ENCODE measurements at regions not wholly inside any gene's neighbourhood (a gene's known extent, or its start where the extent isn't known, plus 50 kb on each side); places are given as distances from the start of the nearest gene placed in this dataset.

DNA sequence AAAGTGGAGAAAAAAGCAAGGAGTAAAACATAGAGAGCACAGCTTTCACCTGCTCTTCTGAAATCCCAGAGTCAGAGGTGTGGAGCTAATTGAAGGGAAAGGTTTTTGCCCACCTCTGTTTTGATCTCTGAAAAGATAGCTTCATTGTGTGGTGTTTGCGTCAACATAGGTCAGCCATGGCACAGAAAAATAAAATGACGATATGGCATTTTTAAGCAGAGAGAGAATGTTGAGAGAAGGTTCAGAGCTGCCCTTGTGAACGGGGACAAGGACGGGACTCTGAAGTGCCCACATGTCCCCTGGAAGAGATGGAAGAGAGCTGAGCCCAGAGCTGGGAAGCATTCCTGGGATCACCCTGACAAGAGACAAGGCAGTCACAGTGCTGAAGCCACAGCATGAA, 249.4 kb upstream of the PLSCR5 start:
- no peak overlapping the region for H3K4me2 ChIP-seq (ENCODE audit: insufficient read depth, low read length)
- no peak overlapping the region for H3K27ac ChIP-seq (ENCODE audit: low read length)
- 0 out of 2 replicates have a peak overlapping the region, but pooled peaks have one; percentile 7 for H2AFZ ChIP-seq (ENCODE audit: low read depth, low read length)
- TF ChIP-seq, protein P1, sequence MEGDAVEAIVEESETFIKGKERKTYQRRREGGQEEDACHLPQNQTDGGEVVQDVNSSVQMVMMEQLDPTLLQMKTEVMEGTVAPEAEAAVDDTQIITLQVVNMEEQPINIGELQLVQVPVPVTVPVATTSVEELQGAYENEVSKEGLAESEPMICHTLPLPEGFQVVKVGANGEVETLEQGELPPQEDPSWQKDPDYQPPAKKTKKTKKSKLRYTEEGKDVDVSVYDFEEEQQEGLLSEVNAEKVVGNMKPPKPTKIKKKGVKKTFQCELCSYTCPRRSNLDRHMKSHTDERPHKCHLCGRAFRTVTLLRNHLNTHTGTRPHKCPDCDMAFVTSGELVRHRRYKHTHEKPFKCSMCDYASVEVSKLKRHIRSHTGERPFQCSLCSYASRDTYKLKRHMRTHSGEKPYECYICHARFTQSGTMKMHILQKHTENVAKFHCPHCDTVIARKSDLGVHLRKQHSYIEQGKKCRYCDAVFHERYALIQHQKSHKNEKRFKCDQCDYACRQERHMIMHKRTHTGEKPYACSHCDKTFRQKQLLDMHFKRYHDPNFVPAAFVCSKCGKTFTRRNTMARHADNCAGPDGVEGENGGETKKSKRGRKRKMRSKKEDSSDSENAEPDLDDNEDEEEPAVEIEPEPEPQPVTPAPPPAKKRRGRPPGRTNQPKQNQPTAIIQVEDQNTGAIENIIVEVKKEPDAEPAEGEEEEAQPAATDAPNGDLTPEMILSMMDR (IDR thresholded peaks at IDR 0.05; ENCODE audit: borderline replicate concordance, extremely low read depth, low read length, poor library complexity, severe bottlenecking): no peak
- TF ChIP-seq EZH2 (IDR thresholded peaks at IDR 0.05; ENCODE audit: borderline replicate concordance, low read depth, low read length, severe bottlenecking): no peak
- H3K9ac ChIP-seq (ENCODE audit: low read depth, low read length): no peak overlapping the region
- H3K4me1 ChIP-seq (ENCODE audit: insufficient read depth, low read length): no peaks in the 10 kb centered on the region
- no peaks in the 10 kb centered on the region for H3K36me3 ChIP-seq (ENCODE audit: insufficient read depth, low read length)
- no peak overlapping the region for H3K4me3 ChIP-seq (ENCODE audit: low read depth in 1 of 2, low read length in 2 of 2)
- H4K20me1 ChIP-seq (ENCODE audit: insufficient read depth, low read length): no peaks in the 10 kb centered on the region
- ATAC-seq (ENCODE audit: insufficient read depth, low read depth) (no peak), DNase-seq (no peak)
- H3K9me3 ChIP-seq (ENCODE audit: insufficient read depth, low read length, severe bottlenecking): no peaks in the 10 kb centered on the region
- H3K27me3 ChIP-seq (ENCODE audit: insufficient read depth, low read length, poor library complexity): no peaks in the 10 kb centered on the region
- no peaks in the 10 kb centered on the region for H3K79me2 ChIP-seq (ENCODE audit: insufficient read depth, low read length)

DNA sequence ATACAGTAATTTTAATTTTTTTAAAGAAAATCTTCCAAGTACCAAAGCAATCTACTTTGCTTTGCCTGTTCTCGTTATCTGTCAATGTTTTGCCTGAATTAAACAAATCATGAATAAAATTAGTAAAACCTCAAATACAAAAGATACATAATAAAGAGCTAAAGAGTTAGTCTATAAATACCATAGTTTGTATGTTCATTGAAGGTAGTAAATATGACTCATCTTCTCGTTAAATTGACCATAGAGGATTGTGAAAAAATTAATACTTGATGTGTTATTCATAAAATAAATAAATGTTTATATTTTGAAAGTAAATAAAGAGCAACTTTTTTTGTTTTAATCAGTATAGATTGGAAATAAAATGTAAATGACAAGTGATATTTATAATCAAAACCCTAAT, 246.5 kb upstream of the PLSCR5 start:
- Histone ChIP-seq H3K4me1 (ENCODE audit: insufficient read depth, low read length) (no peaks in the 10 kb centered on the region), H3K9ac (ENCODE audit: low read depth, low read length) (no peak overlapping the region), H3K79me2 (ENCODE audit: insufficient read depth, low read length) (no peaks in the 10 kb centered on the region), H3K4me3 (ENCODE audit: low read depth in 1 of 2, low read length in 2 of 2) (no peak overlapping the region), H3K4me2 (ENCODE audit: insufficient read depth, low read length) (no peak overlapping the region), H4K20me1 (ENCODE audit: insufficient read depth, low read length) (no peaks in the 10 kb centered on the region), H3K27me3 (ENCODE audit: insufficient read depth, low read length, poor library complexity) (no peaks in the 10 kb centered on the region), H3K36me3 (ENCODE audit: insufficient read depth, low read length) (no peaks in the 10 kb centered on the region), H3K27ac (ENCODE audit: low read length) (no peak overlapping the region), H2AFZ (ENCODE audit: low read depth, low read length) (no peak overlapping the region), H3K9me3 (ENCODE audit: insufficient read depth, low read length, severe bottlenecking) (no peaks in the 10 kb centered on the region)
- no peak for TF ChIP-seq EZH2 (IDR thresholded peaks at IDR 0.05; ENCODE audit: borderline replicate concordance, low read depth, low read length, severe bottlenecking)
- TF ChIP-seq, protein P1 (IDR thresholded peaks at IDR 0.05; ENCODE audit: borderline replicate concordance, extremely low read depth, low read length, poor library complexity, severe bottlenecking): no peak
- ATAC-seq (ENCODE audit: insufficient read depth, low read depth): no peak
- DNase-seq: no peak

DNA sequence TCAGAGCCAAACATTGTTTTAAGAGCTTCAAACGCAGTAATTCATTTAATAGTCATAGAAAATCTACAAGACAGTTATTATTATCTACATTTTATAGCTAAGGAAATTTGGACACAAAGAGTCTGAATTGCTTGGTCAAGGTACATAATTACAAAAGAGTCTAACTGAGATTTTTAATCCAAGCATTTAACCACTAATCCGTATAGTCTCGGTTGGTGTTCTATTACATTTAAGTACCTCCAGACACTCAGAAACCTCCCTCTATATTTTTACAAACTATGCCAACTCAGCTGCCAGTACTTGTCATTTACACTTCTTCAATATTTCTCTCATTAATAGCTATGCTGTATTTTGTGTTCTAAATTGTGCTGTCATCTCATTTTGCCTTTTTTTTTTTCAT, 240.2 kb upstream of the PLSCR5 start:
- H3K4me2 ChIP-seq (ENCODE audit: insufficient read depth, low read length): no peak overlapping the region
- DNase-seq: no peak

More for the DNA sequence above, 240.2 kb upstream of the PLSCR5 start:
- no peak overlapping the region for H2AFZ ChIP-seq (ENCODE audit: low read depth, low read length)
- no peaks in the 10 kb centered on the region for H3K36me3 ChIP-seq (ENCODE audit: insufficient read depth, low read length)
- no peaks in the 10 kb centered on the region for H3K4me1 ChIP-seq (ENCODE audit: insufficient read depth, low read length)
- H3K79me2 ChIP-seq (ENCODE audit: insufficient read depth, low read length): no peaks in the 10 kb centered on the region
- no peak overlapping the region for H3K9ac ChIP-seq (ENCODE audit: low read depth, low read length)
- TF ChIP-seq, protein P1 (IDR thresholded peaks at IDR 0.05; ENCODE audit: borderline replicate concordance, extremely low read depth, low read length, poor library complexity, severe bottlenecking): no peak
- no peak for TF ChIP-seq EZH2 (IDR thresholded peaks at IDR 0.05; ENCODE audit: borderline replicate concordance, low read depth, low read length, severe bottlenecking)
- no peaks in the 10 kb centered on the region for H3K27me3 ChIP-seq (ENCODE audit: insufficient read depth, low read length, poor library complexity)
- no peaks in the 10 kb centered on the region for H4K20me1 ChIP-seq (ENCODE audit: insufficient read depth, low read length)
- no peaks in the 10 kb centered on the region for H3K9me3 ChIP-seq (ENCODE audit: insufficient read depth, low read length, severe bottlenecking)
- H3K27ac ChIP-seq (ENCODE audit: low read length): no peak overlapping the region
- no peak for ATAC-seq (ENCODE audit: insufficient read depth, low read depth)
- no peak overlapping the region for H3K4me3 ChIP-seq (ENCODE audit: low read depth in 1 of 2, low read length in 2 of 2)
